ENCODE measurements at regions not wholly inside any gene's neighbourhood (a gene's known extent, or its start where the extent isn't known, plus 50 kb on each side); places are given as distances from the start of the nearest gene placed in this dataset.

- DNase-seq = no peak
Observed at GRCh38 chr5:77842243-77842642, 66.1 kb upstream of the TBCA start.

DNA sequence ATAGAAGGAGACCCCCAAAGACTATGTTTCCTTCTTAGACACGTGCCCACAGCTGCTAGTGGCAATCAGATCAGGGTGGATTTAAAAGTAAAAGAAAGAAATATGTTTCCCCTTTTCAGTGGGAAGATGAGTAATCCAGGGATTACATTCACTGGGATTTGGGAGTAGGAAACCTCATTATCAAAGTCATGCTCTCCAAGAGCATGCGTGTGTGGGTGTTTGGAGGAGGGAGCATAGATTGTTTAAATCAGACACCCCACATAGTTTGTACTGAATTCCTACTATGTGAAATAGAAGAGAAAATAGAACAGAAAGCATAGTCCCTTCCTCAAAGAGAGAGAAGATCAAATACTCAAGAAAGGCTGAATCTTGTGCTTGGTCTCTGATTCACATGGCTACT is 65.5 kb upstream of the TBCA start:
- no peak for DNase-seq

- DNase-seq = no peak
Observed at GRCh38 chr5:77840930-77841329, 64.8 kb upstream of the TBCA start.

DNA sequence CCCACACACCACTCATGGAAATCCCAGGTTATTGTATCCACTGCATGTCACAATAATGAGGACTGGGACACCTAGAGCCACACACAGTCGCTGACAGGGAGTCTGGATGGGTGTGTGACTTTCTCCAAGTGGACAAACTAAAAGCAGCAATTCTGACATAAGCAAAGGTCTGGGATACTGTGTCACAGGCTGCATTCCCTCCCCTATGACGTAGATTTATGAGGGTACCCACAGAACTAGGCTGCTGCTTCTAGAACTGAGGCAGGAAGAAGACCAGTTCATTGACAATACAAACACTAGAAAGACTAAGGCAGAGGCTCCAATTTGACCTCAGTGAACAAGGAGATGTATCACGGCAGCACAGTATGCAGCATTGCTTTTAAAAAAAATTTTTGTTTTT is 63.6 kb upstream of the TBCA start:
- DNase-seq = no peak

DNA sequence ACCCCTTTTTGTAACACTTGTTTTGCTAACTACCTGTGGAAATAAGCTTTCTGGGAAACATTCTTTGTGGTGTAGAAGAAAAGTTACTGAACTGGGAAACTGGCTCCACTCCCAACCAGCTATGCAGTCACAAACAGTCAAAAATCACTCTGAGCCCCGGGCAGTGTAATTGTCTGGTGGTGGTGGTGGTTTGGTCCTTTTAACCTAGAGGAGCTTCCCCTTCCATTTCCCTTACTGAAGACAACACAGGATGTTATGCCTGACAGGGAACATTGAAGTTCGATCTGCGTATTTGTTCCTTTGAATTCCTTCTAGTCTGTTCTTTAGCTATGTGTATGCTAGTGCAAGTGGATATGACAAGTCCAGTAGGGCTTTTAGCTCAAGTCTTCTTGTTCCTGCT is 56.8 kb upstream of the TBCA start:
- no peak for DNase-seq

DNA sequence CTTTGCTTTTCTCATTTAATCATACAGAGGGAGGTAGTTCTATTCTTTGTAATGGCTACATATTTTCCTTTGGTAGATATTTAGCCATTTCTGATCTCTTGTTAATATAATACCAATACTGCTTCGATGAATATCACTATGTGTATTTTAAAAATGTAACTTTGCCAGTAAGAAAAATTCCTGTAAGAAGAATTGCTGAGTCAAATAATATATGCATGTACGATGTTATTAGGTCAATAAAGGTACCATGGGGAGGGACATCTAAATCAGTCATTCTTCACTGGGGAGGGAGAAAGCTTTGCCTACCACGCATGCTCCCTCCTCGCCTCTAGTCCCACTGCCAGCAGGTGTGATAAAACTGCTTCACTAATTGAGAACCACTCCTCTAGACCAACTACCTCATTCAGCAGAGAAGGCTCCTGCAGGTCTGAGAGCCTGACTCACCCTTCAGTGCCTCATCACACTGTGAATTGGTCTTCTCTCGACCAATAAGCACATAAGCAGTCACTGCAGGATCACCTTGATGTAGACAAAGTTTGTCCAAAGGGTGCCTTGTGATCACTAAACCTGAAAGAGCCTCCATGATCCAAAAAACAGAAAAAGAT is 56.1 kb upstream of the TBCA start:
- no peak for DNase-seq

DNA sequence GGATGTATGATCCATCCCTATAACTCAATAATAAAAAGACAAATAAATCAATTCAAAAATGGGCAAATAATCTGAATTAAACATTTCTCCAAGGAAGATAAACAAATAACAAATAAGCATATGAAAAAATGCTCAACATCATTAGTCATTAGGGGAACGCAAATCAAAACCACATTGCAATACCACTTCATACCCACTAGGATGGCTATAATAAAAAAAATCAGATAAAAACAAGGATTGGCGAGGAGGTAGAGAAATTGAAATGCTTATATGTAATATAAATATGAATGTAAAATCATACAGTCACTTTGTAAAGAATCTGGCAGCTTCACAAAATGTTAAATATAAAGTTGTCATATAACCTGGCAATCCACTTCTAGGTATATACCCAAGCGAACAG is 52.3 kb upstream of the TBCA start:
- DNase-seq = no peak

Data from AML-193 (cell line).